ENCODE measurements at regions not wholly inside any gene's neighbourhood (a gene's known extent, or its start where the extent isn't known, plus 50 kb on each side); places are given as distances from the start of the nearest gene placed in this dataset.

DNA sequence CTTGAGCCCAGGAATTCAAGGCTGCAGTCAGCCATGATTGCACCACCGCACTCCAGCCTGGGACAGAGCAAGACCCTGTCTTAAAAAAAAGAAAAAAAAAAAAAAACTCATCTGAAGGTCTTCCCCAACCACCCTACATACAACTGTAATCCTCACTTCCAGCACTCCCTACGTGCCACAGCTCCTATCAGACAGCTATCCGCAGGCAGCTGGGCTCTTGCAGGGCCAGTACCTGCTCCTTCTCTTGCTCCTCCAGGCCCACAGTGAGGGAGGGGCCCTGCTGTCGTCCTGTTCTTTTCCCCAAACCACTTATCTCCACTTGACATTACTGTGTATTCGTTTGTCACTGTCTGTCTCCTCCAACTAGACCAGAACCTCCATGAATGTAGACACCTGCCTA is 156.1 kb upstream of the NECTIN1 start:
- H3K9me1 ChIP-seq (ENCODE audit: control insufficient read depth, insufficient read depth, low read length): no peaks in the 10 kb centered on the region

More for the DNA sequence above, 156.1 kb upstream of the NECTIN1 start:
- Histone ChIP-seq H3K4me1 (replicated peaks in 1 of 2; ENCODE audit: control insufficient read depth in 2 of 2, insufficient read depth in 2 of 2, low read length in 2 of 2) (no peaks in the 10 kb centered on the region), H3K36me3 (ENCODE audit: control insufficient read depth, insufficient read depth, low read length) (no peaks in the 10 kb centered on the region), H3K4me3 (no peak overlapping the region), H3K4me2 (ENCODE audit: insufficient read depth, low read length) (no peak overlapping the region), H3K9me3 (replicated peaks; ENCODE audit: control insufficient read depth, insufficient read depth, low read depth, low read length) (no peaks in the 10 kb centered on the region), H4K20me1 (replicated peaks; ENCODE audit: control insufficient read depth, insufficient read depth, low read length) (0 out of 2 replicates have a peak, but pooled peaks cover 8% of the 10 kb centered on the region), H3K27ac (ENCODE audit: extremely low read depth, low read depth, low read length) (no peak overlapping the region), H3K9ac (ENCODE audit: insufficient read depth in 1 of 2, low read depth in 2 of 2, low read length in 2 of 2) (no peak overlapping the region), H3K79me2 (ENCODE audit: control insufficient read depth, insufficient read depth, low read length) (no peaks in the 10 kb centered on the region), H2AFZ (ENCODE audit: low read depth, low read length) (no peak overlapping the region), H3K27me3 (ENCODE audit: control insufficient read depth in 2 of 2, insufficient read depth in 2 of 2, low read length in 2 of 2) (peaks cover 0 to 22% of the 10 kb centered on the region in 2 experiments; a peak in 2 of 5 replicates)
- ChIA-PET POLR2A (no interaction called here), CTCF (ENCODE audit: low intra/inter-chr PET ratio) (no interaction called here)
- BruUV-seq (replicated peaks): no TSS peak
- DNase-seq (ENCODE audit: extremely low read depth in 1 of 4, low spot score in 3 of 4): no peak
- intact Hi-C loops (cut with micrococcal nuclease): no loop called here
- in situ Hi-C loops (cut with MboI): no loop called here
- no peak for FAIRE-seq
- 3% methylated on average over 5 of the region's 5 CpGs for WGBS (ENCODE audit: insufficient coverage, low coverage, missing lambda C conversion rate)
- no peak for ATAC-seq
- TF ChIP-seq OTX1 (CRISPR knock-in tag; IDR thresholded peaks at IDR 0.05) (no peak), ZBTB40 (IDR thresholded peaks at IDR 0.05) (no peak), ZBTB40 (CRISPR knock-in tag; IDR thresholded peaks at IDR 0.05) (no peak), CBFA2T2 (conservative IDR thresholded peaks at IDR 0.05) (no peak), SLC30A9 (CRISPR knock-in tag; IDR thresholded peaks at IDR 0.05) (no peak), STAT5B (CRISPR knock-in tag; IDR thresholded peaks at IDR 0.05) (no peak), BMI1 (IDR thresholded peaks at IDR 0.05; ENCODE audit: low read length) (no peak), ZFP36 (IDR thresholded peaks at IDR 0.05; ENCODE audit: low read depth, low read length, partially characterized antibody) (no peak), ZFPM2 (CRISPR knock-in tag; IDR thresholded peaks at IDR 0.05) (no peak)
- TF ChIP-seq, protein P1, sequence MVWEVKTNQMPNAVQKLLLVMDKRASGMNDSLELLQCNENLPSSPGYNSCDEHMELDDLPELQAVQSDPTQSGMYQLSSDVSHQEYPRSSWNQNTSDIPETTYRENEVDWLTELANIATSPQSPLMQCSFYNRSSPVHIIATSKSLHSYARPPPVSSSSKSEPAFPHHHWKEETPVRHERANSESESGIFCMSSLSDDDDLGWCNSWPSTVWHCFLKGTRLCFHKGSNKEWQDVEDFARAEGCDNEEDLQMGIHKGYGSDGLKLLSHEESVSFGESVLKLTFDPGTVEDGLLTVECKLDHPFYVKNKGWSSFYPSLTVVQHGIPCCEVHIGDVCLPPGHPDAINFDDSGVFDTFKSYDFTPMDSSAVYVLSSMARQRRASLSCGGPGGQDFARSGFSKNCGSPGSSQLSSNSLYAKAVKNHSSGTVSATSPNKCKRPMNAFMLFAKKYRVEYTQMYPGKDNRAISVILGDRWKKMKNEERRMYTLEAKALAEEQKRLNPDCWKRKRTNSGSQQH (CRISPR knock-in tag; IDR thresholded peaks at IDR 0.05): no peak
- TF ChIP-seq, protein P2, sequence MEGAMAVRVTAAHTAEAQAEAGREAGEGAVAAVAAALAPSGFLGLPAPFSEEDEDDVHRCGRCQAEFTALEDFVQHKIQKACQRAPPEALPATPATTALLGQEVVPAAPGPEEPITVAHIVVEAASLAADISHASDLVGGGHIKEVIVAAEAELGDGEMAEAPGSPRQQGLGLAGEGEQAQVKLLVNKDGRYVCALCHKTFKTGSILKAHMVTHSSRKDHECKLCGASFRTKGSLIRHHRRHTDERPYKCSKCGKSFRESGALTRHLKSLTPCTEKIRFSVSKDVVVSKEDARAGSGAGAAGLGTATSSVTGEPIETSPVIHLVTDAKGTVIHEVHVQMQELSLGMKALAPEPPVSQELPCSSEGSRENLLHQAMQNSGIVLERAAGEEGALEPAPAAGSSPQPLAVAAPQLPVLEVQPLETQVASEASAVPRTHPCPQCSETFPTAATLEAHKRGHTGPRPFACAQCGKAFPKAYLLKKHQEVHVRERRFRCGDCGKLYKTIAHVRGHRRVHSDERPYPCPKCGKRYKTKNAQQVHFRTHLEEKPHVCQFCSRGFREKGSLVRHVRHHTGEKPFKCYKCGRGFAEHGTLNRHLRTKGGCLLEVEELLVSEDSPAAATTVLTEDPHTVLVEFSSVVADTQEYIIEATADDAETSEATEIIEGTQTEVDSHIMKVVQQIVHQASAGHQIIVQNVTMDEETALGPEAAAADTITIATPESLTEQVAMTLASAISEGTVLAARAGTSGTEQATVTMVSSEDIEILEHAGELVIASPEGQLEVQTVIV (CRISPR knock-in tag; IDR thresholded peaks at IDR 0.05; ENCODE audit: borderline replicate concordance): no peak

Measured in K562 (cell line).